GM12873 (cell line): ENCODE measurements at regions not wholly inside any gene's neighbourhood (a gene's known extent, or its start where the extent isn't known, plus 50 kb on each side); places are given as distances from the start of the nearest gene placed in this dataset.

Experiments
- TF ChIP-seq, protein P1 (sequence below): IDR thresholded peaks from 2 replicates; pipeline ENCODE4 v1.5.1; 2012; ENCODE audit warnings: low read depth, mild to moderate bottlenecking, moderate library complexity, low read length, control low read depth; ENCODE audit not compliant: insufficient read depth; ENCODE audit errors: missing control alignments

DNA sequence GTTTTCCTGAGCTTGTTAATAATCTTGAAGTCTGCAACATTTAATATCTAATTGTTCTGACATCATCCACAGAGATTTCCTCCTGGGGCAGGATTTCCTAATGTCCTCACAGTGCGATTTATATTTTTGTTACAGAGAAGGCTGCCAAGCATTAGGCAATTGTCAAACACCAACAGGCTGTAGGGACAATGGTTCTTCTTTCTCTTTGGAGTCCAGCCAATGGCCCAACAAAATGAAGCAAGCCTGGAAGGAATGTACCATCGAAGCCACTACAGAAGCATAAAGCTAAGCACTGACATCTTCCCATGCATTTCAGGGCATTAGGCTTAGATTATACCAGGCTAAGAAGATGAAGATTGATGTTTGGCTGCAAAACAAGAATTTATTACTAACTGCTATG is 173.0 kb upstream of the FRMD4B start:
- TF ChIP-seq, protein P1, sequence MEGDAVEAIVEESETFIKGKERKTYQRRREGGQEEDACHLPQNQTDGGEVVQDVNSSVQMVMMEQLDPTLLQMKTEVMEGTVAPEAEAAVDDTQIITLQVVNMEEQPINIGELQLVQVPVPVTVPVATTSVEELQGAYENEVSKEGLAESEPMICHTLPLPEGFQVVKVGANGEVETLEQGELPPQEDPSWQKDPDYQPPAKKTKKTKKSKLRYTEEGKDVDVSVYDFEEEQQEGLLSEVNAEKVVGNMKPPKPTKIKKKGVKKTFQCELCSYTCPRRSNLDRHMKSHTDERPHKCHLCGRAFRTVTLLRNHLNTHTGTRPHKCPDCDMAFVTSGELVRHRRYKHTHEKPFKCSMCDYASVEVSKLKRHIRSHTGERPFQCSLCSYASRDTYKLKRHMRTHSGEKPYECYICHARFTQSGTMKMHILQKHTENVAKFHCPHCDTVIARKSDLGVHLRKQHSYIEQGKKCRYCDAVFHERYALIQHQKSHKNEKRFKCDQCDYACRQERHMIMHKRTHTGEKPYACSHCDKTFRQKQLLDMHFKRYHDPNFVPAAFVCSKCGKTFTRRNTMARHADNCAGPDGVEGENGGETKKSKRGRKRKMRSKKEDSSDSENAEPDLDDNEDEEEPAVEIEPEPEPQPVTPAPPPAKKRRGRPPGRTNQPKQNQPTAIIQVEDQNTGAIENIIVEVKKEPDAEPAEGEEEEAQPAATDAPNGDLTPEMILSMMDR, result no peak

DNA sequence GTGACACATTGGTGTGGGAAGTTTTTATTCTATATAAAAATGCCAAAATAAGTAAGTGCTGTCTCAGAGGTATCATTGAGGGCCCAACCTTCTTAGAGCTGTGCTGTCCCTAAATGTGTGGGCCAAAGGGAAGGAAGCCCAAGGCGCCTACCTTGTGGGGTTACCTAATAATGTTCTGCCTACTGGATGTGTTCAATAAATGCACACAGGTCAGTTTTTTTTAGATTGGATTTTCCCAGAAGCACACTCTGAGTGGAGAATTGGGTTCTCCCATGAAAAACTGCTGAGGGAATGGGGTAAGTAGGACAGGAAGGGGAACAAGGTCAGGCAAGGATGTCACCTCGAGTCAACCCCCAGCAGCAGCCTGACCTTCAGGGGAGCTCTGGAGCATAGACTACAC is 168.7 kb upstream of the FRMD4B start:
- TF ChIP-seq, protein P1, result no peak

DNA sequence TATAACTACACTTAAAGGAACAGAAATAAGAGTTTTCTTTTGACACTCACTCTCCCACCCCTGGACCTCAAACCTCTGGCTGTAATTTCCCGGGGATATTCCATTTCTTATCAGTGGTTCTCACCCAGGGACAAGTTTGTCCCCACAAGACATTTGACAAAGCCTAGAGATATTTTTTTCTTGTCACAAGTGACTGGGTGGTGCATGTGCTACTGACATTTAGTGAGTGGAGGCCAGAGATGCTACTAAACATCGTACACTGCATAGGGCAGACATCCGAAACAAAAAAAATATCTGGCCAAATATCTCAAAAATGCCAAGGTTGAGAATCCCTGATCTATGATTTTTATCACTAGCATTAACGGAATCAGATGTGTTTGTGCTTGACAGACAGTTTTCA is 168.0 kb upstream of the FRMD4B start:
- TF ChIP-seq, protein P1, result no peak

DNA sequence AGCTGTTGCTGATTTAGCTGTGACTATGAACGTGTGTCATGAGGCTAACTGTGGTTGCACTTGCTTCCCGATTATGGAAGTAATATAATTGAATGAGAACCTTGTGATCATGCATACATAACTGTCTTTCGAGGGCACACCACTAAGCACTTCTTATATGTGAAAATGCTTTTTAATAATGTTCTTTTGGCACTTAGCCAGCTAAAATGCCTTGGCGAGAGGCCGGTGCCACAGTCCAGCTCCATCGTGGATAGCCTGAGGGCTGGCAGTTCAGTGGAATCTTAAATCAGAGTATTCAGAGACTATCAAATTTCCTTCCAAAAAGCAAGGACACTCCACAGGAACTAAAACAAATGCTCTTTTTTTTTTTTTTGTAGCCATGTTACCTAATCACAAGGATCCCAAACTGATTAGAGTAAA is 161.6 kb upstream of the FRMD4B start:
- TF ChIP-seq, protein P1, result no peak

DNA sequence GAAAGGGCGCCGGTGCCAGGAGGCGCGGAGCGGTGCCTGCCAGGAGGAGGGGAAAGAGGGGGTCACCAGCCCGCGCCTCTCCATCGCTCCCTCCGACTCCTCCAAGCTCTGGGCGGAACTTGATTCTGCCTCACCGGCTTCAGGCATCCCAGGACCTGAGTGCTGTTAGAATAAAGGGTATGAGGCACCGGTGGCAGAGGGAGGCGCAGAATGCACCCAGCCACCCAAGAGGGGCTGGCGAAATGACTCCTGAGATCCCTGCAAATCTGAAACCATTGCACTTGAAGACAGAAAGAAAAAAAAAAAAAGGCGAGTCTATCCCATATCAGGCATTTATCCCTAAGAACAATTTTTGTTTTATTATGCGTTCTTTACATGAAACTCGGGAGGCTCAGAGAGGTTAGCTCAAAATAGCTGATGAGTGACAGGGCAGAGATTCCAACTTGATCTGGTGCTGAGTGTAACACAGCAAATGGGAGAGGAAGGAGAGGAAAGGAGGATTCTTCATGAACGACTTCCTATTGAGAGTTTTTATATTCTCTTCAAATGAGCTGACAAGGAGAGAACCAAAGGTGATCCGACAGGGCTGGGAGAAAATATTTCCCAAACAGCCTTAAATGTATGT is 157.0 kb upstream of the FRMD4B start:
- TF ChIP-seq, protein P1, result no peak

DNA sequence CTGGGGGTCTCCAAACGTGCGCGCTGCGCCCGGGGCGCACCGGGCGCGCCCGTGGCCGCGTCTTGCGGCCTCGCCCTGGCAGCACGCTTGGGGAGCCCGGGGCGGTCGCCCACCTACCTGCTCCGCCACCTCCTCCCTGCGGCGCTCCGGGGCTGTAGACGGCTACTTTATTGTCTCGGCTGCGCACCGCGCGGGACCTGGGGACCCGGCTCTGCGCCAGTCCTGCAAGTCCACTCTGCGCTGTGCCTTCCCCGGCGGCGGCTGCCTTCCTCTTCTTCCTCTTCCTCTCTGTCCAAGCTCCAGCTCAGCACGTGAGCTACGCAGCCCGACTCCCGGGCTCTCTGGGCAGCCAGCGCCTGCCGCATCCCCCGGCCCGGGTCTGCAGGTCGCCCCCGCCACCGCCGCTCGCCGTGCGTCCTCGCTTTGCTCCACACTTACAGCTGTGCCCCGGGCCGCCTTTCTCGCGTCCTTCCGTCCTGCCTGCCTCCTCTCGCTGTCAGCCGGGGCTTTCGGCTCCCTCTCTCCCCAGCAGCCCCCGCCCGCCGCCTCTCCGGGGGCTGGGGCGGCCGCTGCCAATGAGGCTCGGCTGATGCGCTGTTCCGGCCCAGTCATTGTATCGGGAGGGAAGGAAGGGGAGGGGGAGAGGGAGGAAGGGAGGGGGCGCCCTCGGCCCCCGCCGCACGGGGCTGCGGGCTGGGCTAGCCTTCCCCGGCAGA is 156.4 kb upstream of the FRMD4B start:
- TF ChIP-seq, protein P1, result no peak

DNA sequence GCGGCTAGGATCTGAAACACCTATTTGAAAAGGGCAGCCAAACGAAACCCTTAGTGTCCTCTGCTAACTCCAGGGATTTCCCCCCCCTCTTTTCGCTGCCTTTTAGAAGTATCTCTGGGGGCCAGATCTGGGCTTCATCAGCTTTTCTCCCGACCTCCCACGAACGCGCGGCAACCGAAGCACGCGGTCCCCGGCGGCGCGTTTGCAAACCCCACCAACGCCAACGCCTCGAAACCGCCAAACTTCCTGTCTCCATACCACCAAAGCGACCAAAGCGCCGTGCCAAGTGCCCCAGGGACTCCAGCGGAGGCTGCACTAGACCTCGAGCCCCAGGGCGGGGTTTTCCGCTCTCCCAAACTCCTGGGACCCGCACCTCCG is 155.8 kb upstream of the FRMD4B start:
- TF ChIP-seq, protein P1, result no peak
